SK-N-SH treated with all-trans-retinoic acid at 6 μM for 48 hours (cell line): ENCODE measurements at regions not wholly inside any gene's neighbourhood (a gene's known extent, or its start where the extent isn't known, plus 50 kb on each side); places are given as distances from the start of the nearest gene placed in this dataset.

Experiments
- ARNTL ChIP-seq: fragments of 450-650 bp; formaldehyde crosslinking; IDR thresholded peaks from 2 replicates; pipeline ENCODE4 v1.5.0; 2020; ENCODE audit warnings: low read depth, mild to moderate bottlenecking, moderate library complexity, borderline replicate concordance
- CREB5 ChIP-seq: fragments of 250-450 bp; sonication (Bioruptor Pico); IDR thresholded peaks from 2 replicates; pipeline ENCODE4 v1.5.1; 2020; ENCODE audit warnings: low read depth, mild to moderate bottlenecking, moderate library complexity
- CSDC2 ChIP-seq: fragments of 250-450 bp; sonication (Bioruptor Pico); IDR thresholded peaks from 2 replicates; pipeline ENCODE4 v1.5.0; 2020; ENCODE audit warnings: mild to moderate bottlenecking, moderate library complexity
- ESRRG ChIP-seq: fragments of 250-450 bp; sonication (Bioruptor Pico); IDR thresholded peaks from 2 replicates; pipeline ENCODE4 v1.6.1; 2021; ENCODE audit warnings: mild to moderate bottlenecking
- GLIS3 ChIP-seq: fragments of 250-450 bp; sonication (Bioruptor Pico); IDR thresholded peaks from 2 replicates; pipeline ENCODE4 v1.5.0; 2020; ENCODE audit warnings: mild to moderate bottlenecking, moderate library complexity
- OSR1 ChIP-seq: fragments of 250-450 bp; sonication (Bioruptor Pico); IDR thresholded peaks from 2 replicates; pipeline ENCODE4 v1.8.0; 2022; ENCODE audit warnings: moderate library complexity, mild to moderate bottlenecking, inconsistent platforms
- PATZ1 ChIP-seq: fragments of 250-450 bp; sonication (Bioruptor Pico); IDR thresholded peaks from 2 replicates; pipeline ENCODE4 v1.8.0; 2020; ENCODE audit warnings: mild to moderate bottlenecking, moderate library complexity, borderline replicate concordance
- RARB ChIP-seq: fragments of 250-450 bp; sonication (Bioruptor Pico); IDR thresholded peaks from 2 replicates; pipeline ENCODE4 v1.8.0; 2021; ENCODE audit warnings: mild to moderate bottlenecking, moderate library complexity
- TCF4 ChIP-seq: fragments of 250-450 bp; sonication (Bioruptor Pico); IDR thresholded peaks from 2 replicates; pipeline ENCODE4 v1.8.0; 2021; ENCODE audit warnings: mild to moderate bottlenecking, moderate library complexity, borderline replicate concordance
- TOX ChIP-seq: fragments of 250-450 bp; sonication (Bioruptor Pico); IDR thresholded peaks from 2 replicates; pipeline ENCODE4 v1.8.0; 2021; ENCODE audit warnings: mild to moderate bottlenecking, moderate library complexity, borderline replicate concordance
- TSHZ2 ChIP-seq: fragments of 250-450 bp; sonication (Bioruptor Pico); IDR thresholded peaks from 2 replicates; pipeline ENCODE4 v1.5.0; 2020; ENCODE audit warnings: mild to moderate bottlenecking, moderate library complexity
- ZFP30 ChIP-seq: fragments of 450-650 bp; formaldehyde crosslinking; IDR thresholded peaks from 2 replicates; pipeline ENCODE4 v1.5.0; 2022; ENCODE audit warnings: mild to moderate bottlenecking, moderate library complexity
- ZNF70 ChIP-seq: fragments of 450-650 bp; formaldehyde crosslinking; IDR thresholded peaks from 2 replicates; pipeline ENCODE4 v1.5.0; 2020; ENCODE audit warnings: mild to moderate bottlenecking, moderate library complexity
- ZNF8 ChIP-seq: fragments of 450-650 bp; formaldehyde crosslinking; IDR thresholded peaks from 2 replicates; pipeline ENCODE4 v1.5.0; 2020; ENCODE audit warnings: mild to moderate bottlenecking, moderate library complexity

GRCh38 chr1:106620521-106620954 lies 435.9 kb upstream of the PRMT6 start:
- TF ChIP-seq PATZ1 (CRISPR knock-in tag) (no peak), GLIS3 (CRISPR knock-in tag) (no peak), ZFP30 (no peak), TCF4 (CRISPR knock-in tag) (no peak), CSDC2 (CRISPR knock-in tag) (no peak), RARB (no peak), OSR1 (CRISPR knock-in tag) (no peak), ZNF8 (CRISPR knock-in tag) (no peak), TSHZ2 (CRISPR knock-in tag) (no peak), ESRRG (CRISPR knock-in tag) (no peak), ZNF70 (CRISPR knock-in tag) (no peak), ARNTL (no peak), TOX (CRISPR knock-in tag) (no peak), CREB5 (CRISPR knock-in tag) (no peak)
